Adrenal gland (tissue), 5 donors: ENCODE measurements at regions not wholly inside any gene's neighbourhood (a gene's known extent, or its start where the extent isn't known, plus 50 kb on each side); places are given as distances from the start of the nearest gene placed in this dataset.
"Not testable (repeated sequence)": the region's sequence is repeated elsewhere in the genome, so short reads cannot be mapped to it uniquely, and the experiment has no call there.

Experiments used
- POLR2A ChIP-seq, 2 donors: fragments of 450-650 bp; IDR thresholded peaks; one replicate each; pipeline ENCODE4 v1.6.1; 2017; ENCODE audit warnings: antibody characterized with exemption in 2 of 2, mild to moderate bottlenecking in 2 of 2, moderate library complexity in 1 of 2
- TF ChIP-seq, protein P1 (sequence below), 6 experiments: fragments of 450-650 bp in 4 of 6; fragments of 200-600 bp in 2 of 6; sonication (generic) in 1 of 6; IDR thresholded peaks; 1 replicate in 5 of 6; 2 replicates in 1 of 6; pipeline versions ENCODE4 v1.5.1 to v1.8.0; 2016 to 2021; ENCODE audit warnings: antibody characterized with exemption in 6 of 6, mild to moderate bottlenecking in 2 of 6, moderate library complexity in 1 of 6
- donor health status: DM: no; HTN: no; CAD: no.

DNA sequence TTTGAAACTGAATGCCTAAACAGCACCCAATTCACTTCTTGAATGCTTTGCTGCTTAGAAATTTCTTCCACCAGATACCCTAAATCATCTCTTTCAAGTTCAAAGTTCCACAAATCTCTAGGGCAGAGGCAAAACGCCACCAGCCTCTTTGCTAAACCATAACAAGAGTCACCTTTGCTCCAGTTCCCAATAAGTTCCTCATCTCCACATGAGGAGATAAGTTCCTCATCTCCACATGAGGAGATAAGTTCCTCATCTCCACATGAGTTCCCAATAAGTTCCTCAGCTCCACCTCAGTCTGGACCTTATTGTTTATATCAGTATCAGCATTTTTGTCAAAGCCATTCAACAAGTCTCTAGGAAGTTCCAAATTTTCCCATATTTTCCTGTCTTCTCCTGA, 123.9 kb upstream of the MEOX2 start:
- TF ChIP-seq, protein P1, sequence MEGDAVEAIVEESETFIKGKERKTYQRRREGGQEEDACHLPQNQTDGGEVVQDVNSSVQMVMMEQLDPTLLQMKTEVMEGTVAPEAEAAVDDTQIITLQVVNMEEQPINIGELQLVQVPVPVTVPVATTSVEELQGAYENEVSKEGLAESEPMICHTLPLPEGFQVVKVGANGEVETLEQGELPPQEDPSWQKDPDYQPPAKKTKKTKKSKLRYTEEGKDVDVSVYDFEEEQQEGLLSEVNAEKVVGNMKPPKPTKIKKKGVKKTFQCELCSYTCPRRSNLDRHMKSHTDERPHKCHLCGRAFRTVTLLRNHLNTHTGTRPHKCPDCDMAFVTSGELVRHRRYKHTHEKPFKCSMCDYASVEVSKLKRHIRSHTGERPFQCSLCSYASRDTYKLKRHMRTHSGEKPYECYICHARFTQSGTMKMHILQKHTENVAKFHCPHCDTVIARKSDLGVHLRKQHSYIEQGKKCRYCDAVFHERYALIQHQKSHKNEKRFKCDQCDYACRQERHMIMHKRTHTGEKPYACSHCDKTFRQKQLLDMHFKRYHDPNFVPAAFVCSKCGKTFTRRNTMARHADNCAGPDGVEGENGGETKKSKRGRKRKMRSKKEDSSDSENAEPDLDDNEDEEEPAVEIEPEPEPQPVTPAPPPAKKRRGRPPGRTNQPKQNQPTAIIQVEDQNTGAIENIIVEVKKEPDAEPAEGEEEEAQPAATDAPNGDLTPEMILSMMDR (IDR thresholded peaks at IDR 0.05): not testable (repeated sequence)
- TF ChIP-seq POLR2A (IDR thresholded peaks at IDR 0.05): not testable (repeated sequence)
